HepG2 (cell line): ENCODE measurements at regions not wholly inside any gene's neighbourhood (a gene's known extent, or its start where the extent isn't known, plus 50 kb on each side); places are given as distances from the start of the nearest gene placed in this dataset.
A peak's percentile ranks its signal among the peaks of the same experiment; 100 is the strongest.

Experiments used
- ATAC-seq: fragments of 200-7000 bp; cut with Tn5 transposase; 3 replicates; pipeline ENCODE4 v1.9.1; 2020; ENCODE audit warnings: mild to moderate bottlenecking, moderate library complexity
- BruUV-seq: library from RNA; stranded (reverse); fragments of 400-500 nt; replicated peaks from 2 replicates; lab custom pipeline; 2021; lab: Mats Ljungman, UMichigan
- CTCF ChIA-PET: fragments of 300-600 bp; formaldehyde crosslinking; extraction: SDS; loops from one replicate; lab custom pipeline; 2021; ENCODE audit warnings: low total read pairs, inconsistent platforms, low intra/inter-chr PET ratio; lab: Yijun Ruan, JAX
- POLR2A ChIA-PET: fragments of 350-600 bp; sonication (Branson Sonifier 250); formaldehyde crosslinking; loops from one replicate; lab custom pipeline; 2020; ENCODE audit warnings: antibody characterized with exemption, inconsistent platforms; lab: Yijun Ruan, JAX
- DNase-seq: peaks from one replicate; pipeline ENCODE4 v3.0.0-alpha.2; 2015; ENCODE audit warnings: low spot score
- FAIRE-seq: peaks from 3 replicates; lab custom pipeline; 2011; peaks lifted over from hg19 to GRCh38; lab: Jason Lieb, UNC
- H2AFZ ChIP-seq: one replicate; pipeline ENCODE4 v1.6.1; 2011; ENCODE audit warnings: low read length, inconsistent platforms
- H3K27ac ChIP-seq: fragments of 300-600 bp; 3 replicates; pipeline ENCODE4 v1.8.0; 2011; ENCODE audit warnings: mixed run types, mild to moderate bottlenecking, mixed read lengths, low read length, inconsistent platforms; ENCODE audit not compliant: insufficient read depth; ENCODE audit errors: extremely low read length
- H3K27me3 ChIP-seq, 2 experiments: fragments of 200-600 bp in 1 of 2; 2 replicates in 1 of 2; 3 replicates in 1 of 2; pipeline versions ENCODE4 v1.6.0 to v1.8.0; 2011; ENCODE audit warnings: low read length in 2 of 2, mild to moderate bottlenecking in 2 of 2, moderate library complexity in 2 of 2, inconsistent platforms in 1 of 2; ENCODE audit not compliant: insufficient read depth in 2 of 2, control insufficient read depth in 1 of 2
- H3K36me3 ChIP-seq, 2 experiments: fragments of 200-600 bp in 1 of 2; replicated peaks in 1 of 2; 2 replicates in 1 of 2; 3 replicates in 1 of 2; pipeline versions ENCODE4 v1.5.1 to v1.8.0; 2011; ENCODE audit warnings: low read length in 2 of 2, inconsistent platforms in 1 of 2; ENCODE audit not compliant: insufficient read depth in 2 of 2, control insufficient read depth in 1 of 2
- H3K4me1 ChIP-seq: 2 replicates; pipeline ENCODE4 v1.5.1; 2012; ENCODE audit warnings: low read length, inconsistent platforms; ENCODE audit not compliant: insufficient read depth
- H3K4me2 ChIP-seq: 2 replicates; pipeline ENCODE4 v1.6.0; 2011; ENCODE audit warnings: low read depth, low read length, inconsistent platforms
- H3K4me3 ChIP-seq, 3 experiments: fragments of 200-600 bp in 1 of 3; sonication (generic), shearing (Covaris generic) in 1 of 3; replicated peaks in 1 of 3; 2 replicates each; pipeline ENCODE4 v1.5.1; 2011 to 2016; ENCODE audit warnings: low read length in 3 of 3, inconsistent platforms in 2 of 3, low read depth in 2 of 3, mild to moderate bottlenecking in 2 of 3, control low read depth in 1 of 3, mixed read lengths in 1 of 3; ENCODE audit not compliant: insufficient read depth in 1 of 3
- H3K79me2 ChIP-seq: one replicate; pipeline ENCODE4 v1.6.1; 2011; ENCODE audit warnings: low read length, inconsistent platforms; ENCODE audit not compliant: insufficient read depth
- H3K9ac ChIP-seq: 2 replicates; pipeline ENCODE4 v1.6.0; 2011; ENCODE audit warnings: mild to moderate bottlenecking, low read depth, low read length, inconsistent platforms; ENCODE audit not compliant: insufficient read depth
- H3K9me3 ChIP-seq: 2 replicates; pipeline ENCODE4 v1.5.1; 2012; ENCODE audit warnings: mild to moderate bottlenecking, low read length
- H4K20me1 ChIP-seq: 2 replicates; pipeline ENCODE4 v1.6.0; 2011; ENCODE audit warnings: inconsistent platforms, mild to moderate bottlenecking, low read length, moderate library complexity; ENCODE audit not compliant: insufficient read depth
- FOXA1 ChIP-seq, 2 experiments: fragments of 450-650 bp in 1 of 2; sonication (generic) in 1 of 2; formaldehyde crosslinking in 1 of 2; IDR thresholded peaks; 2 replicates each; pipeline versions ENCODE4 v1.4.0 to v1.6.1; 2016 to 2020; ENCODE audit warnings: missing genetic modification reagents in 1 of 2
- HDAC2 ChIP-seq: sonication (generic); formaldehyde crosslinking; IDR thresholded peaks from 2 replicates; pipeline ENCODE4 v1.4.0; 2020; ENCODE audit warnings: missing genetic modification reagents
- HOXA5 ChIP-seq: sonication (generic); formaldehyde crosslinking; IDR thresholded peaks from 2 replicates; pipeline ENCODE4 v1.4.0; 2020; ENCODE audit warnings: missing genetic modification reagents
- IKZF5 ChIP-seq: IDR thresholded peaks from 2 replicates; pipeline ENCODE4 v1.6.1; 2018; ENCODE audit warnings: missing genetic modification reagents, mild to moderate bottlenecking, missing compliant biosample characterization
- NFE2L2 ChIP-seq: fragments of 150-350 bp; IDR thresholded peaks from 2 replicates; pipeline ENCODE4 v1.6.1; 2014; ENCODE audit warnings: low read length
- SNRNP70 ChIP-seq: fragments of 200-400 bp; formaldehyde crosslinking; IDR thresholded peaks from 2 replicates; pipeline ENCODE4 v1.6.1; 2017; ENCODE audit warnings: mild to moderate bottlenecking, low read depth, low read length, moderate library complexity
- TCF7 ChIP-seq: sonication (generic); IDR thresholded peaks from 2 replicates; pipeline ENCODE4 v1.6.1; 2016; ENCODE audit warnings: antibody characterized with exemption, low read depth
- TEF ChIP-seq: sonication (generic); formaldehyde crosslinking; IDR thresholded peaks from 2 replicates; pipeline ENCODE4 v1.5.0; 2020; ENCODE audit warnings: missing genetic modification reagents
- ZBED4 ChIP-seq: sonication (generic); formaldehyde crosslinking; IDR thresholded peaks from 2 replicates; pipeline ENCODE4 v1.4.0; 2020; ENCODE audit warnings: missing genetic modification reagents, borderline replicate concordance
- ZNF101 ChIP-seq: sonication (generic); formaldehyde crosslinking; IDR thresholded peaks from 2 replicates; pipeline ENCODE4 v1.4.0; 2020; ENCODE audit warnings: mild to moderate bottlenecking, low read depth, missing genetic modification reagents, borderline replicate concordance
- ZNF124 ChIP-seq: sonication (generic); formaldehyde crosslinking; IDR thresholded peaks from 2 replicates; pipeline ENCODE4 v1.4.0; 2020; ENCODE audit warnings: missing genetic modification reagents
- ZNF160 ChIP-seq: sonication (generic); formaldehyde crosslinking; IDR thresholded peaks from 2 replicates; pipeline ENCODE4 v1.8.0; 2022; ENCODE audit warnings: mild to moderate bottlenecking, inconsistent platforms, missing genetic modification reagents
- ZNF3 ChIP-seq: IDR thresholded peaks from 2 replicates; pipeline ENCODE4 v1.7.0; 2017; ENCODE audit warnings: inconsistent platforms
- ZNF33A ChIP-seq: sonication (generic); formaldehyde crosslinking; IDR thresholded peaks from 2 replicates; pipeline ENCODE4 v1.5.1; 2020; ENCODE audit warnings: missing genetic modification reagents, mild to moderate bottlenecking, moderate library complexity, borderline replicate concordance
- WGBS: methylation state at CpG from one replicate; pipeline ENCODE4 v1.1.6; 2017; ENCODE audit warnings: low lambda C conversion rate; 5-methylcytosine and 5-hydroxymethylcytosine counted together
- in situ Hi-C: cut with HindIII; loops from 2 replicates; pipeline ENCODE4 v1.10.0; 2017; ENCODE audit warnings: low pct_unique_long_range_greater_than_20kb; ENCODE audit not compliant: extremely low pct_ligation_motif_present
- intact Hi-C: fragments of 100-400 bp; cut with micrococcal nuclease; formaldehyde crosslinking; loops from one replicate; pipeline ENCODE4 v1.10.0; 2022; ENCODE audit not compliant: unreplicated experiment

GRCh38 chr20:53739799-53740785, 146.5 kb upstream of the ZNF217 start (continued):
- TF ChIP-seq ZNF101 (peak; percentile 54; the same call in 1 of the 2 replicates), ZNF33A (CRISPR knock-in tag) (no peak), ZNF160 (CRISPR knock-in tag) (0 out of 2 replicates have a peak, but pooled peaks have one; percentile 9), ZNF3 (CRISPR knock-in tag) (no peak), ZNF124 (CRISPR knock-in tag) (no peak)
- TF ChIP-seq, all 625 proteins: peak for 74

GRCh38 chr20:53738945-53739798, 145.5 kb upstream of the ZNF217 start:
- Histone ChIP-seq H2AFZ (peak overlapping the region; percentile 81), H3K9ac (peak overlapping the region; percentile 70), H3K27ac (peak overlapping the region; percentile 73), H4K20me1 (no peaks in the 10 kb centered on the region), H3K27me3 (no peaks in the 10 kb centered on the region; a peak in 1 of 5 replicates), H3K79me2 (no peaks in the 10 kb centered on the region), H3K4me3 (peak overlapping the region; percentile 44 to 59 (median 45)), H3K36me3 (no peaks in the 10 kb centered on the region), H3K9me3 (no peaks in the 10 kb centered on the region), H3K4me1 (peaks cover 76% of the 10 kb centered on the region), H3K4me2 (peak overlapping the region; percentile 92)
- DNase-seq: no peak
- in situ Hi-C loops: no loop called here
- CTCF ChIA-PET: no interaction called here
- WGBS: 5% methylated on average over 11 of the region's 11 CpGs
- FAIRE-seq: no peak
- POLR2A ChIA-PET: interaction anchor here (0.8 to 6.4 kb wide), 50 partner anchors 9 to 394 kb away, joined by 3 to 51 read pairs (median 6); partner anchors contain the start of gene ZNF217
- TSS peak; percentile 96 for BruUV-seq
- intact Hi-C loops: loop anchor here (1.0 to 5.0 kb wide), 10 partner anchors 48 to 202 kb away; no protein-coding TSS in a partner anchor
- peak; percentile 44 for ATAC-seq
- TF ChIP-seq HDAC2 (peak; percentile 28), NFE2L2 (0 out of 2 replicates have a peak, but pooled peaks have one; percentile 11), FOXA1 (IDR thresholded peaks at IDR 0.05) (no peak), FOXA1 (CRISPR knock-in tag; IDR thresholded peaks at IDR 0.05) (0 out of 2 replicates have a peak, but pooled peaks have one; percentile 42), ZBED4 (no peak), TCF7 (no peak), IKZF5 (CRISPR knock-in tag) (0 out of 2 replicates have a peak, but pooled peaks have one; percentile 22), HOXA5 (CRISPR knock-in tag) (no peak; the same call in 1 of the 2 replicates), SNRNP70 (no peak), TEF (CRISPR knock-in tag) (0 out of 2 replicates have a peak, but pooled peaks have one; percentile 66)
